Endothelial cell of umbilical vein (primary cell): ENCODE measurements at regions not wholly inside any gene's neighbourhood (a gene's known extent, or its start where the extent isn't known, plus 50 kb on each side); places are given as distances from the start of the nearest gene placed in this dataset.

Experiments
- BruUV-seq: library from RNA; stranded (reverse); fragments of 400-500 nt; replicated peaks from 2 replicates; lab custom pipeline; 2021; lab: Mats Ljungman, UMichigan
- CTCF ChIA-PET: fragments of 300-600, 350-600 bp; sonication (Branson Sonifier 250); formaldehyde crosslinking; loops from one replicate; lab custom pipeline; 2021; ENCODE audit warnings: antibody characterized with exemption, inconsistent platforms; lab: Charles Lee
- POLR2A ChIA-PET: fragments of 300-600, 350-600 bp; sonication (Branson Sonifier 250); formaldehyde crosslinking; loops from one replicate; lab custom pipeline; 2021; ENCODE audit warnings: antibody characterized with exemption, inconsistent platforms; lab: Charles Lee
- DNase-seq: peaks from one replicate; pipeline ENCODE4 v3.0.0-alpha.2; 2011; ENCODE audit warnings: low read depth, low spot score
- FAIRE-seq: peaks from 2 replicates; lab custom pipeline; 2011; peaks lifted over from hg19 to GRCh38; lab: Jason Lieb, UNC
- H2AFZ ChIP-seq: 2 replicates; pipeline ENCODE4 v1.6.0; 2012; ENCODE audit warnings: low read depth, low read length, control low read depth, inconsistent platforms
- H3K27ac ChIP-seq: 2 replicates; pipeline ENCODE4 v1.5.1; 2011; ENCODE audit warnings: low read depth, mild to moderate bottlenecking, control low read depth, low read length, moderate library complexity; ENCODE audit not compliant: insufficient read depth
- H3K27me3 ChIP-seq, 2 experiments: 2 replicates each; pipeline versions ENCODE4 v1.6.0 to v1.6.1; 2011; ENCODE audit warnings: low read length in 2 of 2, mixed read lengths in 1 of 2; ENCODE audit not compliant: control insufficient read depth in 2 of 2, insufficient read depth in 2 of 2
- H3K36me3 ChIP-seq, 2 experiments: 2 replicates in 1 of 2; 3 replicates in 1 of 2; pipeline ENCODE4 v1.5.1; 2011; ENCODE audit warnings: low read length in 2 of 2, mild to moderate bottlenecking in 1 of 2, moderate library complexity in 1 of 2; ENCODE audit not compliant: control insufficient read depth in 2 of 2, insufficient read depth in 2 of 2; ENCODE audit errors: extremely low read depth in 1 of 2
- H3K4me1 ChIP-seq: 3 replicates; pipeline ENCODE4 v1.5.1; 2011; ENCODE audit warnings: mild to moderate bottlenecking, low read length; ENCODE audit not compliant: control insufficient read depth, insufficient read depth; ENCODE audit errors: extremely low read depth
- H3K4me2 ChIP-seq: 2 replicates; pipeline ENCODE4 v1.6.1; 2011; ENCODE audit warnings: low read length, control low read depth, mixed read lengths; ENCODE audit not compliant: insufficient read depth
- H3K4me3 ChIP-seq, 3 experiments: fragments of 200-600 bp in 1 of 3; sonication (generic), shearing (Covaris generic) in 1 of 3; replicated peaks in 1 of 3; 2 replicates each; pipeline ENCODE4 v1.5.1; 2011 to 2016; ENCODE audit warnings: control low read depth in 3 of 3, low read length in 3 of 3, mild to moderate bottlenecking in 2 of 3, inconsistent platforms in 1 of 3, low read depth in 1 of 3, moderate library complexity in 1 of 3; ENCODE audit not compliant: insufficient read depth in 1 of 3
- H3K79me2 ChIP-seq: 2 replicates; pipeline ENCODE4 v1.6.0; 2012; ENCODE audit warnings: low read length, inconsistent platforms; ENCODE audit not compliant: control insufficient read depth, insufficient read depth
- H3K9ac ChIP-seq: replicated peaks from 2 replicates; pipeline ENCODE3; 2011; ENCODE audit warnings: low read length, control low read depth; ENCODE audit not compliant: insufficient read depth; ENCODE audit errors: extremely low read depth
- H3K9me1 ChIP-seq: replicated peaks from 3 replicates; pipeline ENCODE4 v1.6.0; 2011; ENCODE audit warnings: mild to moderate bottlenecking, low read length; ENCODE audit not compliant: control insufficient read depth, insufficient read depth; ENCODE audit errors: extremely low read depth
- H3K9me3 ChIP-seq: replicated peaks from 2 replicates; pipeline ENCODE4 v1.5.1; 2012; ENCODE audit warnings: low read length, inconsistent platforms; ENCODE audit not compliant: control insufficient read depth, insufficient read depth
- H4K20me1 ChIP-seq: replicated peaks from 2 replicates; pipeline ENCODE3; 2011; ENCODE audit warnings: mild to moderate bottlenecking, low read length; ENCODE audit not compliant: control insufficient read depth, insufficient read depth; ENCODE audit errors: extremely low read depth
- FOS ChIP-seq: IDR thresholded peaks from 2 replicates; pipeline ENCODE4 v1.6.1; 2011; ENCODE audit warnings: mild to moderate bottlenecking, low read length, moderate library complexity, borderline replicate concordance; ENCODE audit not compliant: insufficient read depth
- GATA2 ChIP-seq: IDR thresholded peaks from 2 replicates; pipeline ENCODE4 v1.7.0; 2011; ENCODE audit warnings: low read depth, mild to moderate bottlenecking, moderate library complexity, mixed read lengths, low read length; ENCODE audit not compliant: insufficient read length, insufficient read depth
- JUN ChIP-seq: IDR thresholded peaks from 2 replicates; pipeline ENCODE4 v1.6.1; 2011; ENCODE audit warnings: borderline replicate concordance, low read depth; ENCODE audit not compliant: insufficient read length, insufficient read depth
- MYC ChIP-seq: IDR thresholded peaks from one replicate; pipeline ENCODE4 v1.6.1; 2011; ENCODE audit warnings: mild to moderate bottlenecking, low read depth, low read length
- POLR2A ChIP-seq: IDR thresholded peaks from 2 replicates; pipeline ENCODE4 v1.6.1; 2012; ENCODE audit warnings: low read depth, mild to moderate bottlenecking, control low read depth, low read length
- dilution Hi-C: fragments of 300-500 bp; cut with MboI; formaldehyde crosslinking; loops from one replicate; pipeline ENCODE4 v1.15.0; 2019; ENCODE audit warnings: low sequenced_read_pairs; ENCODE audit not compliant: extremely low pct_ligation_motif_present
- intact Hi-C: fragments of 100-400 bp; cut with micrococcal nuclease; formaldehyde crosslinking; loops from one replicate; pipeline ENCODE4 v1.10.0; 2022
- TF ChIP-seq, protein P1 (sequence below), 2 donors: IDR thresholded peaks; 1 replicate in 1 of 2; 2 replicates in 1 of 2; pipeline ENCODE4 v1.5.1; 2011; ENCODE audit warnings: low read length in 2 of 2, mild to moderate bottlenecking in 2 of 2, moderate library complexity in 2 of 2, control low read depth in 1 of 2, inconsistent platforms in 1 of 2, low read depth in 1 of 2; ENCODE audit not compliant: insufficient read depth in 1 of 2; ENCODE audit errors: extremely low read depth in 1 of 2
- TF ChIP-seq, protein P2 (sequence below): IDR thresholded peaks from 2 replicates; pipeline ENCODE4 v1.6.1; 2011; ENCODE audit not compliant: insufficient read depth, insufficient read length

DNA sequence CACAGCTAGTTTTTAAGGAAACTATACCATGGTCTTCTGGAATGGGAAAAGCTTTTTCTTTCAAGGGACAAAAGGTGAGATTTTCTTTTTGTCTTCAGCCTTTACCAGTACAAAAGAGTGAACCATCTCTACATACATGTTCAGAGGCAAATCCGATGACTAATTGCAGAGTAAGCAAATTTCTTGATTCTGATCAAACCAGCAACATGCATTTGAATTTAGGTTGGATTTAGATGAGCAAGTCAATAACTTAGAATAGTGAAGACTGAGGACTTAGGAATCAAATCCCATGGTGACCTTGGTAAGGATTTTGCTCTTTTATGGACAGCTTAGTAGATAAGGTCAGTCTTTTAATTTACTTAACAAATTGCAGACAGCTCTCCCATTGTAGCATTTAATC, 65.9 kb upstream of the BLID start:
- Histone ChIP-seq H3K4me3 (no peak overlapping the region), H3K9me3 (no peaks in the 10 kb centered on the region), H3K4me2 (peak overlapping the region; percentile 76), H2AFZ (peak overlapping the region; percentile 23), H3K27ac (peak overlapping the region; percentile 86), H3K79me2 (peaks cover 33% of the 10 kb centered on the region), H3K9ac (no peak overlapping the region), H4K20me1 (no peaks in the 10 kb centered on the region), H3K4me1 (peaks cover 49% of the 10 kb centered on the region), H3K27me3 (no peaks in the 10 kb centered on the region), H3K9me1 (no peaks in the 10 kb centered on the region), H3K36me3 (no peaks in the 10 kb centered on the region)
- FAIRE-seq: no peak
- DNase-seq: peak; percentile 66
- CTCF ChIA-PET: interaction anchor here (1.0 to 2.8 kb wide), 9 partner anchors 8 to 74 kb away, joined by 3 to 19 read pairs (median 4); no protein-coding TSS in a partner anchor
- TF ChIP-seq, protein P1, sequence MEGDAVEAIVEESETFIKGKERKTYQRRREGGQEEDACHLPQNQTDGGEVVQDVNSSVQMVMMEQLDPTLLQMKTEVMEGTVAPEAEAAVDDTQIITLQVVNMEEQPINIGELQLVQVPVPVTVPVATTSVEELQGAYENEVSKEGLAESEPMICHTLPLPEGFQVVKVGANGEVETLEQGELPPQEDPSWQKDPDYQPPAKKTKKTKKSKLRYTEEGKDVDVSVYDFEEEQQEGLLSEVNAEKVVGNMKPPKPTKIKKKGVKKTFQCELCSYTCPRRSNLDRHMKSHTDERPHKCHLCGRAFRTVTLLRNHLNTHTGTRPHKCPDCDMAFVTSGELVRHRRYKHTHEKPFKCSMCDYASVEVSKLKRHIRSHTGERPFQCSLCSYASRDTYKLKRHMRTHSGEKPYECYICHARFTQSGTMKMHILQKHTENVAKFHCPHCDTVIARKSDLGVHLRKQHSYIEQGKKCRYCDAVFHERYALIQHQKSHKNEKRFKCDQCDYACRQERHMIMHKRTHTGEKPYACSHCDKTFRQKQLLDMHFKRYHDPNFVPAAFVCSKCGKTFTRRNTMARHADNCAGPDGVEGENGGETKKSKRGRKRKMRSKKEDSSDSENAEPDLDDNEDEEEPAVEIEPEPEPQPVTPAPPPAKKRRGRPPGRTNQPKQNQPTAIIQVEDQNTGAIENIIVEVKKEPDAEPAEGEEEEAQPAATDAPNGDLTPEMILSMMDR (IDR thresholded peaks at IDR 0.05; ENCODE audit: extremely low read depth in 1 of 2, insufficient read depth in 1 of 2, low read depth in 1 of 2, low read length in 2 of 2): no peak
- no peak for TF ChIP-seq POLR2A
- TF ChIP-seq GATA2: peak; percentile 20
- TF ChIP-seq MYC: no peak
- peak; percentile 8 for TF ChIP-seq FOS
- BruUV-seq: no TSS peak
- dilution Hi-C loops (no loop called here), intact Hi-C loops (loop anchor here (2.0 kb wide), 1 partner anchor 45 kb away; no protein-coding TSS in a partner anchor)
- POLR2A ChIA-PET: no interaction called here

DNA sequence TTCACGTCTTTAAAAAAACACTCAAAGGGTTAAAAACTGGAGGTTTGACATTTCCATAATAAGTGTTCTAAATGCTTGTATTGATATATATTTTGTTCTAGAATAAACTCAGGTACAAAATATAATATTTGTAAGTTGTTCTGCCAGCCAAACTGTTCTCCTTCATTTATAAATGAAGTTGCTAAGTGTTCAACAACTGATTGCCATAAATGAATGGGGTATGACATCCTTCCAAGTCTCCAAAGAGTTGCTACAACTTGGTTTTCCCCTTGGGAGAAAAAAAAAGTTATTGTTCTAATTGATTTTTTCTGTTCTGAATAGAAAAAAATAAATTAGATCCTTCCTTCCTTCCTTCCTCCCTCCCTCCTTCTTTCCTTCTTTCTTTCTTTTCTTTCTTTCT, 65.4 kb upstream of the BLID start:
- POLR2A ChIA-PET: no interaction called here
- dilution Hi-C loops (no loop called here), intact Hi-C loops (loop anchor here (2.0 kb wide), 1 partner anchor 45 kb away; no protein-coding TSS in a partner anchor)
- DNase-seq (peak; percentile 21), FAIRE-seq (no peak)
- Histone ChIP-seq H3K27ac (peak overlapping the region; percentile 86), H2AFZ (no peak overlapping the region), H3K9ac (no peak overlapping the region), H3K36me3 (no peaks in the 10 kb centered on the region), H4K20me1 (no peaks in the 10 kb centered on the region), H3K27me3 (no peaks in the 10 kb centered on the region), H3K79me2 (peaks cover 38% of the 10 kb centered on the region), H3K4me2 (peak overlapping the region; percentile 99), H3K9me1 (no peaks in the 10 kb centered on the region), H3K4me3 (no peak overlapping the region), H3K4me1 (peaks cover 54% of the 10 kb centered on the region), H3K9me3 (no peaks in the 10 kb centered on the region)
- no TSS peak for BruUV-seq
- CTCF ChIA-PET: interaction anchor here (1.0 to 2.8 kb wide), 10 partner anchors 8 to 74 kb away, joined by 3 to 19 read pairs (median 4); no protein-coding TSS in a partner anchor
- TF ChIP-seq FOS (no peak), JUN (no peak), GATA2 (no peak)
- TF ChIP-seq, protein P2, sequence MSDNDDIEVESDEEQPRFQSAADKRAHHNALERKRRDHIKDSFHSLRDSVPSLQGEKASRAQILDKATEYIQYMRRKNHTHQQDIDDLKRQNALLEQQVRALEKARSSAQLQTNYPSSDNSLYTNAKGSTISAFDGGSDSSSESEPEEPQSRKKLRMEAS: no peak
